ENCODE measurements at regions not wholly inside any gene's neighbourhood (a gene's known extent, or its start where the extent isn't known, plus 50 kb on each side); places are given as distances from the start of the nearest gene placed in this dataset.
A peak's percentile ranks its signal among the peaks of the same experiment; 100 is the strongest.
"Not testable (repeated sequence)": the region's sequence is repeated elsewhere in the genome, so short reads cannot be mapped to it uniquely, and the experiment has no call there.

DNA sequence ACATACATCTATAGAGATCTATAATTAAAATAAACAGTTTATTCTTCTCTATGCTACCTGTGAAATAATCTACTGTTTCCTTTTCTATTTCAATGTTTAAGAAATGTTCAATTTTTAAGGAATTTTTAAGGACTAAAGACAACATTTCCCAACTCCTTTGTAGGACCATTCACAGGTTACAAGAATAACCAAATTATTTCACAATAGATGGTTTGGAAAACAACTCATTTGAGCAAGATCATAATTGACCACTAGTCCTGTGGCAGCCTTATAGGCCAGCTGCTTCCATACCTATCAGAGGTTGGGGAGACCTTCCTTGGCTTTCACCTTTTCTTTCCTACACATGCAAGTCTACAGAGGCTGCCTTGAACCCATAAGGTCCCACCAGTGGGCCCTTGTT lies 193.7 kb downstream of the TTC39B start:
- no peak for FAIRE-seq

DNA sequence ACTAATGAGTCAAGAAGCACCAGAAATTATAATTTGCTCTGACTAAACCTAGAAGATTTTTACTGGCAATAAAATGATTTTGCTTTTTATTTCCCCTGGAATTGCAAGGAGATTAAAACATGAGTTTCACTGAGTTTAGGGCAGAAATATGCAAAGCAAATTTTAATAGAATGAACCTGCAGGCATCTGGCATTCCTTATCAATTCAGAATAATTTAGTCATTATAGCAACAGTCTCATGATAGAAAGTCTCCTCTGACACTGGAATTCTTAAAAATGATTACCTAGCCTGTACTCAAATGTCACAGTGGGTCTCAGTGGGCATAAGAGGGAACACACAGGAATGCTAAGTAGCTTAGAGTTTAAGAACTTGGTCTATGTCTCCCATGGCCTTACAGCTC lies 195.9 kb downstream of the TTC39B start:
- FAIRE-seq, result no peak

DNA sequence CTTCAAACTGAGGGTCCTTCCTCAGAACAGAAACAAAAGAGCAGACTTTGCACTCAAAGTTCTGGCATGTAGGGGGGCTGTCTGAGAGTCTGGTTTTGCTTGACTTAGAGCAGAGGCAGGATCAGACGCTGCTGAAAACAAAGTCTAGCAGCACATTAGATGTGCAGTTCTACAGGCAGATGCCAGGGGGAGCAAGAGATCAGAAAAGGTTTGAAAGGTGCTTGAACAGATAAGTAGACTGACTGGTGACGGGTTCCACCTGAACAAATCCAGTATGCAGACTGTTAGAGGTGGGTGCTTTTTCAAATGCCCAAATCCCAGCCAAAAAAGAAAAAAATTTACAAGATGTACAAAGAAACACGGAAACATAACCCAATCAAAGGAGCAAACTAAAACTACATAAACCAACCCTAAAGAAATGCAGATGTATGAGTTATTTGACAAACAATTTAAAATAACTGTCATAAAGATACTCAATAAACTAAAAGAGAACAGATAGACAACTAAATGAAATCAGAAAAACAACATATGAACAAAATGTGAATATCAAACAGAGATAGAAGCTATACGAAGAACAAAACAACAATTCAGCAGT lies 194.7 kb upstream of the FREM1 start:
- no peak for FAIRE-seq

DNA sequence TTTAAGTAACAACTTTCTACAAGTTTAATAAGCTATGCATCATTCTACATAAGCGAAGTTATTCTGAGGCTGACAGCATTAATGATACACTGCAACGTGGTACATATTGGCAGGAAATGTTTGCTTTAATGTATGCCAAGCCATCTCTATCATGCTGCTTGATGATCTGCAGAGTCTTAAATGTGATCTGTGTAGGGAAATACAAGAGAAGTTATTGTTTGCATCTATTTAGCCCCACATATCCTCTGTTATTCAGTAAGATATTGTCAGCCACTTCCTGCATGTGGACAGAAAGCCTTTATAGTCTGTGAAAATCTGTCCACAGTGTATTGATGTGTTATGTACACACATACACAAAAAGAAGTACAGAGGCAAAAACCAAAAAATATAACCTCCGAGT lies 193.1 kb upstream of the FREM1 start:
- FAIRE-seq, result no peak

DNA sequence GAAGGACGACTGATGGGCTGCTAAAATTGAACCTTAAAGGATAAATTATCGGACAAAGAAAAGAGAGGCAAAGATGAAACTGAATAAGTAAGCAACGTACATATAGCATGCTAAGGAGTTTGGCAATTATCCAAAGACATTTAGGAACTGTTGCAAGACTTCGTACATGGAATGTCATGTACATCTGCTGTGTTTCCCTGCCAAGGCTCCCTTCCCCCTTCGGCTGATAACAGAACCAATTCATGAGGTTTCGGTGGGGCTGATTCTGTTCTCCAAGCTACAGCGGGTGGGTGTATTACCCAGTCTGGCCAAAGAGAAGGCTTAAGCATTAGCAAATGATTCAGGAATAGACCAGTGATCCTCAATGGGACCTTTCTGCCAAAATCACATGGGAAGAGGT lies 190.9 kb upstream of the FREM1 start:
- no peak for FAIRE-seq

DNA sequence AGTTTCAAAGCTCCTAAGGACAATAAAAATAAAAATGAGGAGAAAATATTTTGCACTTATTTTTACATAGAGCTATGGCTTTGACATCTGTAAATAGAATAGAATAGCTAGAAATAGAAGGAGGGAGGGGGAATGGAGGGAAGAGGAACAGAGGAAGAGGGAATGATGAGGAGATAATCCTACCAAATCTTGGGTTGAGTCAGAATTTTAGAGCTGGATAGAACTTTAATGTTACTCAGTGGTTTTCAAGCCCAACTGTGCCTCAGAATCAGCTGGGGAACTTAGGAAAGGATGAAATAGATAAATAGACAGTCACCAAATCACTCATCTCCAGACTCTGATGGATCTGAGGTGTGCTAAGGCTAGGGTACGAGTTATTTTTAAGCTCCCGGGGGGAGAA lies 190.3 kb upstream of the FREM1 start:
- no peak for FAIRE-seq

DNA sequence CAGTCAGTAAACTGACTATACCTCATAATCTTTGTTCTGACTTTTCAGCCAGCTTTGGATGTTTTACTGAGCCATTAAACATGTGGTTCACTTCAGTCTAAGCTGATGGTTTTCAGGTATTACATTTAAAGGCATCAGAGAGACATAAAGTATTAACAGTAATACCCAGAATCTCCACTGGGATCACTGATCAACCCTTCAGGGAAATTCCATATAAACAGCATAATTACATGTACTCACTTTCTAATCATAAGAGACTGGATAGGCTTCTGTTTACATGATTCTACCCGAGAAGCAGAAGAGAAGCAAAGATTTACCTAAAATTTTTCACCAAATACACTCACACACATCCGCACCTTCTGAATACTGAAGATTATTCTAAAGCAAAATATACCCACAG lies 186.7 kb upstream of the FREM1 start:
- no peak for FAIRE-seq

DNA sequence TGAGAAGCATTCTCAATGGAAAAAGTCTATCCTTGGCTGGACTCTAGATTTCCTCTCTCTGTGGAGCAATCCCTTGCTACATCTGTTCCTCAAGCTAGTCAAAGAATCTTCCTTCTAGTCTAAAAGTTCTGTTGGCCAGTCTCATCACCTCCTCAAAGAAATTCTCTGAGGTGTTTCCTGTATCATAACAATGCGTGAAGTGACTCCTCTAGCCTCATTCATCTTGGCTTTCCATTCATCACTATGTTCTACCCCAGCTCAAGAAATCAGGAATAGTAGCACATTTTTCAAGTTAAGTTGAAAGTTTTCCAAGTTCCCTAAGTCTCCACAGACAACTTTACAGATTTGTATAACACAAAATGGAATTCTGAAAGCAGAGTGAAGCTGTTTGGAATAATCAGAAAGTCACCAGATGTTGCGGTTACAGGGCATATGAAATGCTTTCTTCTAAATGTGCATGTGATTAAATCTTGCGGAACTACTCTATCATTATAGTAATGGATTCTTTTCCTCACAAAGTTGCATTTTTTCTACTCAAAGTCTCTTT lies 176.6 kb upstream of the FREM1 start:
- no peak for FAIRE-seq

DNA sequence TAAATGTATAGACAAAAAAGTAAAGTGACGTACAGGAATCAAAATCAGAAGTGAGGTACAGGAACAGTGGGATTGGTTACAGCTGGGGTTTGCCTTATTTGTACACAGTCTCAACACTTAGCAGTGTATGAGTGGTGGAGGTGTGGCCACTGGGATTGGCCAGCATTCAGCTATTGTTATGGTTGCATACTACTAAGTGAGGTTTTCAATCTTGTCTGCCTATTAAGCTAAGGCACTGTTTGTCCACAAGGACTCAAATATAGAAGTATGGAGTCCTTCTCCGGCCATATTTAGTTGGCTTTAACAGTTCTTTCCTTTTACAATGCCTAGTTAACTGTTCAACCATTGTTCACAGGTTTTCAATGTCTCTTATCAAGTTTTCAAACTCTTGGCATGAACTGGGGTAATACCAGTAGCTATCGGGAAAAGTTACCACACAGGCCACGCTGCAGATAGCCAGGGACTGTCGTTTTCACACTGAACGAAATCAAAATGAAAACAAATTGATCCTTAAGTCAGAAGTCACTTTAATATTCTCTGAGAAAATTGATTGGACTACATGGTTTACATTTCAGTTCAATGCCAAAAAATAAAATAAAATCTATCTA lies 176.0 kb upstream of the FREM1 start:
- no peak for FAIRE-seq

DNA sequence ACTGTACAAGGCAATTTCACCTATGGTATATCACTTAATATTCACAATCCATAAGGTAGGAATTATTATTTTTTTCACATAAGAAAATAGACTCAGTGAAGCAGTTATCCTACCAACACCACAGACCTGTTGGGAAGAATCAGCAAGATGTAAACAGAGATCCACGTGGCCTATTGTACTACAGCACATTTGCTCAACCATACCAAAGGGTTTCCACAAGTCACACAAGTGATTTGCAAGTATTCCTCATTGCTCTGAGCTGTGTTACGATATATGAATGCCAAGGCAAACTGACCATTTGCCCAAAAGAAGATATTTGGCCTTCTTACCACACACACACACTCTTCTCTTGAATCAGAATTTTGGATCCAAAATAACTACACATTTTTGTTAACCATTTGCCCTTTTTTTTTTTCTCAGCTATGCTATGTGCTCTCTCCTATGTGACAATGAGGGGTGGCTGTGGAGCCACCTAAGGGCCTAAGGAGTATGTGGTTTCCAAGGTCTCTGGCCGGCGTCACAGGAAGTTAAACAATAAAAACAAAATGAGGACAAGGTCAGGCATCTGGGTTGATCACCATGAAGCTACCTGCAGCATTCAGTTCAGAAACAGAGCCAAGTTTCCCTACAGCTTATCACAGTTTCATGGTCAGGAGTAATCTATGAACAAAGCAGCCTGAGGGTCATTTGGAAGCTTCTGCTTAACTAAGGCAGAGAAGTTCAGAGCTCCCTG lies 171.0 kb upstream of the FREM1 start:
- no peak for FAIRE-seq

DNA sequence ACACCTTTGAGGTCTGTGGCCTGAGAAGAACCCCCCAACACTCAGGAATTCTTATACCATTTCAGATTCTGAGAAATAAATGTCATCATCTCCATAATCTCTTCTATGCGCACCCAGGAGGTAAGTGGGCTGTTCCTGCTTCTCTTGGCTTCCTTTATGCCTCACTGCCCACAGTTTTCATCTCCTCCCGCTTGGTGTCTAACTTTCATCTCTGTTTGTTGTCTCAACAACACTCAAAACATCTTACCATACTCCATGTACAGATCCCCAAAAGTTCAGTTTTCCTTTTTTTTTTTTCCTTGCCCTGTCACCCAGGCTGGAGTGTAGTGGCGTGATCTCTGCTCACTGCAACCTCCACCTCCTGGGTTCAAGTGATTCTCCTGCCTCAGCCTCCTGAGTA lies 170.2 kb upstream of the FREM1 start:
- FAIRE-seq, result no peak

DNA sequence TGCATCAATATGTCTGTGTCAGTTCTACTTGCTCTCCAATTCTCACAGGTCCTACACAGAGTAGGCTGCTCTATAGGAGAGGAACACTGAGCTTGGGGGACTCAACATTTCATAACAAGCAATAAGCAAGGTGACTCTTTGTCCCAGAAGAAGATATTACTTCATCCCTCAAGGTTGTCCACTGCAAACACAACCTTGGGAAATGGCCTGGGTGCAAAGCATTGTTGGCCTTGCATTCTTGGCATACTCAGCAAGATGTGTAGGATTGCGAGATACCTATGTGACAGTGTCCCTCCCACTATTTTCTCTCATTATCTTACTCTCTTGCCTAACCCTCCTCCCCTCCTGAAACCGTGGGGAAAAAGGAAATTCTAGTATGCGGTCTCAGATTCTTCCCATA lies 169.8 kb upstream of the FREM1 start:
- FAIRE-seq, result no peak

DNA sequence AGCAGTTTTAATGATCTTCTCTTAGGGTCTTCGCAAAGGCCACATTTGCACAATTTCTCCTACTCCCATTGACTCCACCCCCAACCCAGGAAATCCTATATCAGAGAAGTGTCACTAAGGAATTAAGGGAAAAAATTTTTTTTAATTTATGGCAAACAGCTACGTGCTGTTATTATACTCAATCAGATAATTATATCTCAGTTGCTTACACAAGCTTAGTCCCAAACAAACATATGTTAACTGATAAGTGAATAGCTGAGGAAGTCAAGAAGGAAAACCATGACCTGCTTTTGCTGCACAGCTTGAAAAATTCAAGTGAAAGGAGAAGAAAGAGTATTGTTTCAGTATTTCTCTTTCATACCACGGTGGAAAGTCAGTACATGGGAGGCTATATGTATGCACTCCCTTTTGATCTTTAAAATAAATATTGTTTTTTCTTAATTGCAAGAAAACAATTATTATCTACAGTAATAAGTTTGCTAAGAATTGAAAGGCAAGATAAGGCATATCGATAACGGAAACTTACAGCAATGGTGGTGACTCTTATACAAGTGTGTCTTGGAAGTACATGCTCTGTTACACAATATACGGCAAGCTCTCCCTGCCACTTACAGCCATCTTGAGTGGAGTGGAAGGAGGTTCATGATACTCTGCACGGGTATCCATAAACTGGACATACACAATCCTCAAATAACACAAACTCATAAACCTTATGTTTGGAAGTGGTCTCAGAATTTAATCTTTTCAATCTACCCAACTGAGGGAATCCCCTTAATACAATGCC lies 167.9 kb upstream of the FREM1 start:
- no peak for FAIRE-seq

DNA sequence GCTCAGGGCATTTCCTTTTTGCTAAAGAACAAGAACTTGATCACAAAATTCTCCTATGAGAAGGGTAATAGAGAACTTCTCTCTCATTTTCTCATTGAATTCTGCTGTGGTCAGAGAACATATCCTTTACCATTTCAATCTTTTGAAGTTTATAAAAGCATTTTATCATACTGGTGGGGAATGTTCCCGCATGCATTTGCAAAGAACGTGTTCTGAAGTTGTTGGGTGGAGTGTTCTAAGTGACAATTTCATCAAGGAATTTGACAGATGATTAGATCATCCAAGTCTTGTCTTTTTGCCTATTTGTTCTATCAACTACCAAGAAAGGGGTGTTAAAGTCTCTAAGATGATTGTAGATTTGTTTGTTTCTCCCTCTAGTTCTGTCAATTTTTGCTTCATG lies 163.4 kb upstream of the FREM1 start:
- FAIRE-seq, result no peak

DNA sequence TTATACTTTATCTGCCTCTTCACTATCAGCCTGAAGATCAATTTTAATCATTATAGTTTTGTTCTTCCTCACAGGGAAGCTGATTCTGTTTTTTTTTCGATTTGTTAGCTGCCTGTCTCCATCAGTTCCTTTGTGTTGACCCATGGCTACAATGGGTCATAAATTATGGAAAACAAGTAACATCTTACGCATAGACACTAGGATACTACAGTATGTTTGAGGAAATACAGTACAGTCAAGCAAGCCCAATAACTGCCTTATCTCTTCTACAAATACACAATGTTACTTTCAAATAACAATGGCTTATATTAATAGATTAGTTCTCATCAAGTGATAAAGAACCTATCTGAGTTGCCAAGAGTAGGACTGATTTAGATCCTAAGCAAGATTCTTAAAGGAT lies 160.5 kb upstream of the FREM1 start:
- no peak for FAIRE-seq

DNA sequence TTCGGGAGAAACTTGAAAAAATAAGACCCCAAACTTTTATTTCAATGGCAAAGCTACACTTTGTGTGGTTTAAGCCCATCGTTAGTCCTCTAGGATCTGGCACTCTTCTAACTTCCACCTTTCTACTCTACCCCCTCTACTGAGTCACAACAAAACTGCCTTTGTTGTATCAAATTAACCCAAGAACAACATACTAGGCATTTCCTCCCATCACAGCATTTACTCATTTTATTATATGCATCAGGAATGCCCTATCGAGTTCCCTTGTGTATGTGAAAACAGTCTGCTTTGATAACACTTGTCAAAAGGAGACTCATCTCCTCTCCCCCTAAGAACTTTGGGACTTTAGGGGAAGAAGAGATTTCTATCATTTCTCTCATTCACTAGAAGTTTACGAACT lies 158.9 kb upstream of the FREM1 start:
- no peak for FAIRE-seq

DNA sequence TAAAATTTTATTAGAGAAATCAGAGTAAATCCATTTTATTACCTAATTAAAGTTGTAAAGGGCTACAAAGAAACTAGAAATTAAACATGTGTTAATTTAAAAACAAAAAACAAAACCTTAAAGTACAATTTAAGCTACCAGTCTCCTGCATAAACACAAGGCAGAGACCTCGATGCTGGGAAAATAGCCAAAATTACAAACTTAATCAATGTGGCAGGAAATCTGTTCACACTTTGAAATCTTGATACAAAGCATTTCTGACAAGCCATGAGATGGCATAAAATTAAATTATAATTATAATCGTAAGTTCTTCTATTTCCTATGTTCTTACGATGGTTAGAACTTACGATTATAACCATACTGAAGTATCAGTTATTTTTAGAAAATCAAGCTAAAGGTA lies 158.0 kb upstream of the FREM1 start:
- FAIRE-seq, result peak; percentile 28

DNA sequence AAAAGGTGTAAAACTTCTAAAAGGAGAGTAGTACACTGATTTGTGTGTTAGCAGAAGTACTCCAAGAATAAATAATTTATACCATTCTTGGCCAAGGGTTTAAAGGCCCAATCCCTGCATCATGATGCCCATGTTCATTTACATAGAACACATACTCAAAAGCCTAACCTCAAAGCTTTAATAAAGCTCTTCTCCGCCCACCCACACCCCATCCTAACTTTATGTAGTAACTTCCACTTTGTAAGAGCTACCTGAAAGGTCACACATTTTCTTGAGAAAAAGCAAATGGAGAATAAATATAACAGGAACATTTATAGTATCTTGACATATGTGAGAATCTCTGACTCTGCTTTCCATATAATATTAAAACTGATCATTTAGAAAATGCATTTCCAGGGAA lies 148.8 kb upstream of the FREM1 start:
- FAIRE-seq, result no peak

DNA sequence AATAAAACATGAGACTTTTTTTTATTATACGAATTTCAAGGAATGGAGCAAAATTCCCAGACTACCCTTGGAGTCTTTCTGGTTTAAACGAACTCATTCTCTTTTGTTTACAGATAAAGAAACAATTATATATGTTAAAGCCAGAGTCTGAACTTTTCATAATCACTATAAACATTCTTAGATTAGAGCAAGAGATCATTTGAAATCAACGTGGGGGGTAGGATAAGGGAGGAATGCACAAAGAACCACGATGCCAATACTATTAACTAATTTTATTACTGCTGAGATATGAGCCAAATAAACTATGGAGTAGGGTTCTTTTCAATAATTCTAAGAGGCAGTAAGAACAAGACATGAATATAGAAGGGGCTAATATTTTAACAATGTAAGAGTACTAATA lies 148.0 kb upstream of the FREM1 start:
- no peak for FAIRE-seq

DNA sequence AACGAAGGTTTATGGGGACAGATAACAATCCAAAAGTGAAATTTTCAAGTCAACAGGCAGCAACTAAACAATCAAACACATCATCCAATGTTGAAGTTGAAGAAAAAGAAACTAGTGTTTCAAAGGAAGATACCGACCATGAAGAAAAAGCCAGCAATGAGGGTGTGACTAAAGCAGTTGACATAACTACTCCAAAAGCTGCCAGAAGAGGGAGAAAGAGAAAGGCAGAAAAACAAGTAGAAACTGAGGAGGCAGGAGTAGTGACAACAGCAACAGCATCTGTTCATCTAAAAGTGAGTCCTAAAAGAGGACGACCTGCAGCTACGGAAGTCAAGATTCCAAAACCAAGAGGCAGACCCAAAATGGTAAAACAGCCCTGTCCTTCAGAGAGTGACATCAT lies 145.1 kb upstream of the FREM1 start:
- FAIRE-seq, result not testable (repeated sequence)

DNA sequence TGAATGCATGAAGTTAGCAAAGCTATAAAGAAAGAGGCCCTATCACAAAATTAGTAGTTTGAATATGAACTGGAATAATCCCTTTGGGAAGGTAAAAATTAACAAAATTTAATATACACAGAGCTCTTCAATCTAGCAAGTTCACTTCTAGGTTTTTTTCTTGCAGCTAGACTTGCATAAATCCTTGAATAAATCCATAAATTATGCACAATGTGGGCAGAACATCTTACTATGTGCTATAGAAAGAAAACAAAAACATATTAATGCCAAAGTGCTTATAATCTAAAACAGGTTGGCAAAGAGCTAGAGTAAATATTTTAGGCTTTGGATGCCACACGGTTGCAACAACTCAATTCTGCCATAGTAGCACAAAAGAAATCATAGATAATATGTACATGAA lies 138.5 kb upstream of the FREM1 start:
- FAIRE-seq, result no peak

DNA sequence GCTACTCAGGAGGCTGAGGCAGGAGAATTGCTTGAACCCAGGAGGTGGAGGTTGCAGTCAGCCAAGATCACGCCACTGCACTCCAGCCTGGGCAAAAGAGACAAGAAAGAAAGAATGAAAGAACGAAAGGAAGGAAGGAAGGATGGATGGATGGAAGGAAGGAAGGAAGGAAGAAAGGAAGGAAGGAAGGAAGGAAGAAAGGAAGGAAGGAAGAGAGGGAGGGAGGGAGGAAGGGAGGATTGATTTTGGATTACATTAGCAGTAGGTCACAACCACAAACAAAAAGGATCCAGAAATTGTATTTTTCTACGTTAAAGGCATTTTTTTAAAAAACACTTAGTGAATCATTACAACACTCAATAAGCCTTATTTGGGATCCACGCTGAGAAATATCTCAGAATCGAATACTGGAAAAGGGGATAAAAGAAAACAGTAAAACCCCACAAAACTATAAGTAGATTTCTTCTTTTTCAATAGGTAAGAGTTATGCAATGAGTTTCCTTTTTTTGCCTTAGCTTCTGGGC lies 136.9 kb upstream of the FREM1 start:
- no peak for FAIRE-seq

DNA sequence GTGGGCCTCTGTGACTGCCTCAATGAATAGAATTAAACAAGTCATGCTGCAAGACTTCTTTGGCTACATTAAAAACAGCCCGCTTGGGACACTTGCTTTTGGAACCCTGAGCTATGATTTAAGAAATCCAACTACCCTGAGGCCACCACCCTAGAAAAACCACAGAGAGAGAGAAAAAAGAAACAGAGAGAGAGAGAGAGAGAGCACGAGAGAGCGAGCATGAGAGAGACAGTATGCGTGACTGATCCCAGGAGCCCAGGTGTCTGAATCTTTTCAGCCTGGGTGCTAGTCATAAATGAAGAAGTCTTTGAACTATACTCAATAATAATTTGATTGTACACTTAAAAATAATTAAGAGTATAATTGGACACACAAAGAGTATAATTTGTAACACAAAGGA lies 123.1 kb upstream of the FREM1 start:
- FAIRE-seq, result no peak

All from G401.6 (cell line).